GM18951 (cell line): ENCODE measurements at regions not wholly inside any gene's neighbourhood (a gene's known extent, or its start where the extent isn't known, plus 50 kb on each side); places are given as distances from the start of the nearest gene placed in this dataset.

Experiments used
- POLR2A ChIP-seq: IDR thresholded peaks from 4 replicates; pipeline ENCODE4 v1.6.1; 2011; ENCODE audit warnings: mild to moderate bottlenecking; ENCODE audit not compliant: insufficient read length, insufficient read depth; ENCODE audit errors: extremely low read depth
- in situ Hi-C: fragments of 300-500 bp; cut with MboI; formaldehyde crosslinking; loops from one replicate; pipeline ENCODE4 v1.12.0; 2022; ENCODE audit warnings: low sequenced_read_pairs, mixed read lengths, inconsistent platforms; ENCODE audit not compliant: unreplicated experiment

GRCh38 chr15:37165395-37165794 is 65.0 kb upstream of the MEIS2 start:
- TF ChIP-seq POLR2A: no peak
- in situ Hi-C loops: no loop called here

- no peak for TF ChIP-seq POLR2A
- in situ Hi-C loops: no loop called here
These were observed 66.1 kb upstream of the MEIS2 start for GRCh38 chr15:37166402-37166801.

- in situ Hi-C loops: no loop called here
- TF ChIP-seq POLR2A: no peak
These were observed 81.0 kb upstream of the MEIS2 start for GRCh38 chr15:37181339-37181738.

- no peak for TF ChIP-seq POLR2A
- in situ Hi-C loops: no loop called here
These were observed 99.2 kb upstream of the MEIS2 start for GRCh38 chr15:37199545-37199944.

GRCh38 chr15:37203050-37203449 is 102.7 kb upstream of the MEIS2 start:
- in situ Hi-C loops: no loop called here
- TF ChIP-seq POLR2A: no peak

- in situ Hi-C loops: no loop called here
- TF ChIP-seq POLR2A: no peak
These were observed 104.3 kb upstream of the MEIS2 start for GRCh38 chr15:37204692-37205091.

GRCh38 chr15:37206690-37207089 is 106.3 kb upstream of the MEIS2 start:
- in situ Hi-C loops: no loop called here
- TF ChIP-seq POLR2A: no peak

GRCh38 chr15:37208146-37209040 is 108.0 kb upstream of the MEIS2 start:
- in situ Hi-C loops: no loop called here
- no peak for TF ChIP-seq POLR2A

GRCh38 chr15:37209041-37209363 is 108.7 kb upstream of the MEIS2 start:
- in situ Hi-C loops: no loop called here
- no peak for TF ChIP-seq POLR2A

- TF ChIP-seq POLR2A: no peak
- in situ Hi-C loops: no loop called here
These were observed 117.2 kb upstream of the MEIS2 start for GRCh38 chr15:37217567-37217966.

- no peak for TF ChIP-seq POLR2A
- in situ Hi-C loops: no loop called here
These were observed 118.1 kb upstream of the MEIS2 start for GRCh38 chr15:37218351-37218916.

- TF ChIP-seq POLR2A: no peak
- in situ Hi-C loops: no loop called here
These were observed 118.9 kb upstream of the MEIS2 start for GRCh38 chr15:37219211-37219701.

- in situ Hi-C loops: no loop called here
- TF ChIP-seq POLR2A: no peak
These were observed 120.8 kb upstream of the MEIS2 start for GRCh38 chr15:37220949-37221670.
